Hepatocyte (in vitro differentiated cells): ENCODE measurements at regions not wholly inside any gene's neighbourhood (a gene's known extent, or its start where the extent isn't known, plus 50 kb on each side); places are given as distances from the start of the nearest gene placed in this dataset.

Source experiments
- EZH2 ChIP-seq: fragments of 200-600 bp; sonication (generic); IDR thresholded peaks from 2 replicates; pipeline ENCODE4 v1.6.1; 2016; ENCODE audit warnings: antibody characterized with exemption, mild to moderate bottlenecking, borderline replicate concordance
- TF ChIP-seq, protein P1 (sequence below): fragments of 200-600 bp; sonication (generic); IDR thresholded peaks from 2 replicates; pipeline ENCODE4 v1.5.1; 2016; ENCODE audit warnings: antibody characterized with exemption, mild to moderate bottlenecking; ENCODE audit not compliant: poor library complexity

GRCh38 chr12:23083267-23083666 is 458.3 kb downstream of the ETNK1 start:
- no peak for TF ChIP-seq EZH2
- TF ChIP-seq, protein P1, sequence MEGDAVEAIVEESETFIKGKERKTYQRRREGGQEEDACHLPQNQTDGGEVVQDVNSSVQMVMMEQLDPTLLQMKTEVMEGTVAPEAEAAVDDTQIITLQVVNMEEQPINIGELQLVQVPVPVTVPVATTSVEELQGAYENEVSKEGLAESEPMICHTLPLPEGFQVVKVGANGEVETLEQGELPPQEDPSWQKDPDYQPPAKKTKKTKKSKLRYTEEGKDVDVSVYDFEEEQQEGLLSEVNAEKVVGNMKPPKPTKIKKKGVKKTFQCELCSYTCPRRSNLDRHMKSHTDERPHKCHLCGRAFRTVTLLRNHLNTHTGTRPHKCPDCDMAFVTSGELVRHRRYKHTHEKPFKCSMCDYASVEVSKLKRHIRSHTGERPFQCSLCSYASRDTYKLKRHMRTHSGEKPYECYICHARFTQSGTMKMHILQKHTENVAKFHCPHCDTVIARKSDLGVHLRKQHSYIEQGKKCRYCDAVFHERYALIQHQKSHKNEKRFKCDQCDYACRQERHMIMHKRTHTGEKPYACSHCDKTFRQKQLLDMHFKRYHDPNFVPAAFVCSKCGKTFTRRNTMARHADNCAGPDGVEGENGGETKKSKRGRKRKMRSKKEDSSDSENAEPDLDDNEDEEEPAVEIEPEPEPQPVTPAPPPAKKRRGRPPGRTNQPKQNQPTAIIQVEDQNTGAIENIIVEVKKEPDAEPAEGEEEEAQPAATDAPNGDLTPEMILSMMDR = no peak
